Activated T-helper 9 cell treated with anti-CD3 and anti-CD28 coated beads, Interleukin-2, amount 50 U/mL, for 16 hours (primary cell): ENCODE measurements at regions not wholly inside any gene's neighbourhood (a gene's known extent, or its start where the extent isn't known, plus 50 kb on each side); places are given as distances from the start of the nearest gene placed in this dataset.

ENCODE experiments used
- DNase-seq: peaks from one replicate; pipeline ENCODE4 v3.0.0-alpha.2; 2020; ENCODE audit warnings: low read depth

GRCh38 chr21:31500071-31500470 lies 156.0 kb upstream of the TIAM1 start:
- no peak for DNase-seq

DNA sequence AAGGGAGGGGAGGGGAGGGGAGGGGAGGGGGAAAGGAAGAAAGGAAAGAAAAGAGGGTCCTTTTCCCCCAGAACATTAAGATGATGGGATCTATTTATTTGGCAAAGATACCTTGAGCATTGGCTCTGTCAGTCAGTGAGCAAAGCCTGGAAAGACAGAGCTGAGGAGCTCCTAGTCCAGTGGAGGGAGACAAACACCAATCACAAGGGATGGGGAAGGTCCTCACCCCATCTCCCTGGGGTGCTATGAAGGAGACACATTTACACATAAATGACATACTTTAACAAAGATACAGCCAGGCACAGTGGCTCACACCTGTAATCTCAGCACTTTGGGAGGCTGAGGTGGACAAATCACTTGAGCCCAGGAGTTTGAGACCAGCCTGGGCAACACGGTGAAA lies 154.9 kb upstream of the TIAM1 start:
- no peak for DNase-seq

DNA sequence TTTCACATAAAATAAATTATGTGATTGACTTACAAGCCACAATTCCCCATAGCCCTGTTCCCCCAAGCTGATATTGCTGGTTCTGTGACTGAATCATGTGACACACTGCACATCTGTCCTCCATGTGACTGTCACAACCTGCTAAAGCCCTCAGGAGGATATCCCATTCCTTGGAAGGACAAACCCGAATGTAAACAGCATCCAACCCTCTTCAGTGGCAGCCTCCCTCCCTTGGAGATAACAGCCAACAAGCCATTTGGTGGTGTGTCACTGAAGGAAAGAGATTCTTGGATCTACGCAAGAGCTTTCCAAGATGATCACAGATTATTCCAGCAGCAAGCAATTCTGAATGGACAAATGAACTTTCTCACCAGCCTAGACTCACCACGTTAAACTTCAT lies 153.9 kb upstream of the TIAM1 start:
- DNase-seq: no peak

- no peak for DNase-seq
Measured at GRCh38 chr21:31493350-31493880, 149.4 kb upstream of the TIAM1 start.

GRCh38 chr21:31491617-31492016 lies 147.6 kb upstream of the TIAM1 start:
- no peak for DNase-seq

- DNase-seq: no peak
Measured at GRCh38 chr21:31490443-31490842, 146.4 kb upstream of the TIAM1 start.

- no peak for DNase-seq
Measured at GRCh38 chr21:31489726-31490125, 145.7 kb upstream of the TIAM1 start.

- no peak for DNase-seq
Measured at GRCh38 chr21:31489014-31489413, 145.0 kb upstream of the TIAM1 start.

GRCh38 chr21:31484219-31484618 lies 140.2 kb upstream of the TIAM1 start:
- DNase-seq: no peak

DNA sequence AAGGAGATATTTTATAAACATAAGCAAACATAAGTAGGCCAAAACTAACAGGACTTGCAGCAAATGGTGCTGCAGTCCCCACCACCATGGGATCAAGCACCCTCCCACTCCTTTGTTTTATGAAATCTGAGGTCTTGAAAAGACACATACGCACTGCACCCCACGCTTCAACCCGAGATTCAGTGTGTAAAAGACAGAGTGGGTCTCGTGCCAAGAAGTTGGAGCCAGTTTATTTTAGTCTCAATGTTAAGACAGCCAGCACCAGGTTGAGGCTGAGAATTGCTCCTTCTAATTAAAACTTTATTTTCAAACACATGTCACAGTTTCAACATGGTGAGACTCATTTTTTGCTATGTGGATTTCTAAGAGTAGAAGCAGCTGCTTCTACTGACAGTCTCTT lies 139.1 kb upstream of the TIAM1 start:
- no peak for DNase-seq

- DNase-seq: no peak
Measured at GRCh38 chr21:31482460-31482859, 138.4 kb upstream of the TIAM1 start.

- no peak for DNase-seq
Measured at GRCh38 chr21:31480228-31480627, 136.2 kb upstream of the TIAM1 start.

- DNase-seq: no peak
Measured at GRCh38 chr21:31479714-31480113, 135.7 kb upstream of the TIAM1 start.

GRCh38 chr21:31479222-31479621 lies 135.2 kb upstream of the TIAM1 start:
- DNase-seq: no peak

GRCh38 chr21:31476263-31477022 lies 132.4 kb upstream of the TIAM1 start:
- DNase-seq: no peak

GRCh38 chr21:31475223-31475622 lies 131.2 kb upstream of the TIAM1 start:
- DNase-seq: no peak

DNA sequence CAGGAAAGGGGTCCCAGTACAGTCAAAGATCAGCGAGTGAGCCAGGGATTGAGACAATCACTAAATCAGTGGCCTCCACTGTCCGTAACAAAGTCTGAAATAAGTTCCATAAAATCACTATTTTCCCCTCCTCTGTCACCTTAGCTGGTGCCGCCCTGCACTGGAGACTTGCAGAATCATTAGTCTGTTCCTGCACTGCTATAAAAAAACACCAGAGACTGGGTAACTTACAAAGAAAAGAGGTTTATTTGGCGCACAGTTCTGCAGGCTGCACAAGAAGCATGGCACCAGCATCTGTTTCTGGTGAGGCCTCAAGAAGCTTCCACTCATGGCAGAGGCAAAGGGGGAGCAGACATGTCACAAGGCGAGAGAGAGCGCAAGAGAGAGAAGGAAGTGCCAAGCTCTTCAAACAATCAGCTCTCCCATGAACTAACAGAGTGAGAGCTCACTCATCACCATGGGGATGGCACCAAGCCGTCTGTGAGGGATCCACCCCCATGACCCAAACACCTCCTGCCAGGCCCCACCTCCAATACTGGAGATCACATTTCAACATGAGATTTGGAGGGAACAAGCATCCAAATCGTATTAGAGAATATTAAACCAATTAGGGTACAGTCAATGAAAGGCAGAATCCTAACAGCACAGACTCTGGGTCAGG lies 129.8 kb upstream of the TIAM1 start:
- no peak for DNase-seq

DNA sequence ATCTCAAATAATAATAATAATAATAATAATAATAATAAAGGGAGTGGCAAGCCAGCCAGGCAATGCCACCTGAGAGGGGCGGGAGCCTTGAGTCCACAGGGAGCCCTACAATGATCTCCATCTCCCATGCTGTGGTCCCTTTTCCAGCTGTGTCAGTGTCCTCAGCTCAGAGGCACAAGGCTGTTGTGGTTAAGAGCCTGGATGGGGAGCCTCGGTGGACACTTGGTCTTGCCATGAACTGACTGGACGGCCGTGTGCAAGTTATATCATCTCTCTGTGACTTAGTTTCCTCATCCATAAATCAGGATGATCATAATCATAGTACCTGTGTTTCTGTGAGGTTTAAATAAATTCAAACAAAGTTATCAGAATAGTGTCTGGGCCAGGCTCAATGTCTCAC lies 127.8 kb upstream of the TIAM1 start:
- DNase-seq: no peak

DNA sequence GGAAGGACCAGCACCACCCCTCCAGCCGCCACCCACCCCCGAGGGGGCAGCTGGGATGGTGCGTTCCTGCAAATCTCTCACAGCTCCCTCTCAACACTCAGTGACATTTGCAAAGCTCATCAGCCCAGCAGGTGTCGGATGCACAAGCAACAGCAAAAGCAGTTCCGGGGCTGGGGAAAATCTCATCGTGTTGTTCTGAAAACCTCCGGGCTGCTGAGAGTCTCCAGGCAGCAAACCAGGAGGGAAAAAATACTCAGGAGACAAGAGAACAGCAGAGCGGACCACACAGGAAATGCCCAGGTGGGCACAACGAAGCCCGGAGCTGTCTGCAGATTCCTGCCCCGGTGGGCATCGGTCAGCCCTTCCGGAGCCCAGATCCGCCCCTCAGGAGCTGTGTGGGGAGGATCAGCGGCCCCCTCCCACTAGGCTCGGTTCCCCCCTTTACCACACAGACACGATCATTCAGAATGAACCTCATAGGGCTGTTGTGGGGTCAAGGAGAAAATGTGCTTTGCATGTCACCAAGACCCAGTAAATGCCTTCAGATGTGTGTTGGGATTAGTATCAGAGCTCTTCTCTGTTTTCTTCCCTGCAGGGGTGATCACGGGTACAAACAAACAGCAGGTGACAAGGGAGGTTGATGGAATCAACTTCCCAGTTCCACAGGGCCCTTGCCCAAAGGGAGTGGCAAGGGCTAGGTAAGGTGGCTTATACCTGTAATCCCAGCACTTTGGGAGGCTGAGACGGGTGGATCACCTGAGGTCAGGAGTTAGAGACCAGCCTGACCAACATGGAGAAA lies 127.0 kb upstream of the TIAM1 start:
- no peak for DNase-seq

- no peak for DNase-seq
Measured at GRCh38 chr21:31460980-31461379, 116.9 kb upstream of the TIAM1 start.

DNA sequence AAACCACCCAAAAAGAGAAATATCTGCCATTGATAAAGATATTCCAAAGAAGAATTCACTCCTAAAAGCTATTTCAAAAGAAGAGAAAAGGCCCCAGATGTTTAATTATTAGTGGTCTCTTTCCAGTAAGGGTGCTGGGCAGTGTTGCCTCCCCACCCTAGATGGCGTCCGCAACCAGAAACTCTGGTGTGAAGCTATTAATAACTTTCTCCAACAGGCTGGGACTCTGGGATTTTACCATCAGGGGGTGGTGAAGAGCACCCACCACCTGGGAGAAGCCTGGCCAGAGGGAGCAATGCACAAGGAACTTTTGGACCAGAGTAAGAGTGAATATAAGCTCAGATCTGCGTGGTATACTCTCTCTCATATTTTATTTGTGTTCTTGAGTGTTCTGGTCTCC lies 115.4 kb upstream of the TIAM1 start:
- DNase-seq: no peak

- DNase-seq: no peak
Measured at GRCh38 chr21:31457675-31458074, 113.6 kb upstream of the TIAM1 start.

- DNase-seq: no peak
Measured at GRCh38 chr21:31456201-31456600, 112.1 kb upstream of the TIAM1 start.
